Mesendoderm (in vitro differentiated cells): ENCODE measurements at regions not wholly inside any gene's neighbourhood (a gene's known extent, or its start where the extent isn't known, plus 50 kb on each side); places are given as distances from the start of the nearest gene placed in this dataset.

Experiments used
- DNase-seq: peaks from one replicate; pipeline ENCODE4 v3.0.0; 2013
- H2AK5ac ChIP-seq: 2 replicates; pipeline ENCODE4 v1.6.1; 2013; ENCODE audit warnings: low read length, inconsistent platforms
- H2BK120ac ChIP-seq: 2 replicates; pipeline ENCODE4 v1.6.1; 2013; ENCODE audit warnings: low read depth, mild to moderate bottlenecking, low read length, moderate library complexity, mixed read lengths
- H2BK15ac ChIP-seq: replicated peaks from 2 replicates; pipeline ENCODE4 v1.6.1; 2013; ENCODE audit warnings: low read depth, mild to moderate bottlenecking, moderate library complexity
- H2BK5ac ChIP-seq: 2 replicates; pipeline ENCODE4 v1.6.1; 2013; ENCODE audit warnings: low read length, inconsistent platforms
- H3K18ac ChIP-seq: 2 replicates; pipeline ENCODE4 v1.6.1; 2013; ENCODE audit warnings: mild to moderate bottlenecking, low read length, mixed read lengths
- H3K23ac ChIP-seq: one replicate; pipeline ENCODE4 v1.6.1; 2013; ENCODE audit warnings: low read length
- H3K27ac ChIP-seq: 2 replicates; pipeline ENCODE4 v1.5.1; 2013; ENCODE audit warnings: low read depth, mild to moderate bottlenecking, inconsistent platforms, low read length, moderate library complexity
- H3K27me3 ChIP-seq: 2 replicates; pipeline ENCODE4 v1.6.1; 2013; ENCODE audit warnings: low read length, control low read depth, mild to moderate bottlenecking, inconsistent platforms; ENCODE audit not compliant: insufficient read depth, poor library complexity
- H3K36me3 ChIP-seq: 2 replicates; pipeline ENCODE4 v1.6.1; 2013; ENCODE audit warnings: low read length, inconsistent platforms; ENCODE audit not compliant: control insufficient read depth, insufficient read depth
- H3K4ac ChIP-seq: one replicate; pipeline ENCODE4 v1.6.1; 2013; ENCODE audit warnings: low read depth, mild to moderate bottlenecking, low read length, moderate library complexity
- H3K4me1 ChIP-seq: 2 replicates; pipeline ENCODE4 v1.6.1; 2013; ENCODE audit warnings: low read depth, low read length, inconsistent platforms; ENCODE audit not compliant: control insufficient read depth
- H3K4me2 ChIP-seq: 2 replicates; pipeline ENCODE4 v1.6.1; 2013; ENCODE audit warnings: low read length
- H3K4me3 ChIP-seq: 2 replicates; pipeline ENCODE4 v1.5.1; 2013; ENCODE audit warnings: mild to moderate bottlenecking, low read length
- H3K56ac ChIP-seq: one replicate; pipeline ENCODE4 v1.6.1; 2013; ENCODE audit warnings: low read length
- H3K79me1 ChIP-seq: 2 replicates; pipeline ENCODE4 v1.6.1; 2013; ENCODE audit warnings: low read length, inconsistent platforms
- H3K79me2 ChIP-seq: 2 replicates; pipeline ENCODE4 v1.6.1; 2013; ENCODE audit warnings: mild to moderate bottlenecking, low read length; ENCODE audit not compliant: control insufficient read depth, insufficient read depth
- H3K9ac ChIP-seq: 2 replicates; pipeline ENCODE4 v1.6.1; 2013; ENCODE audit warnings: low read length, inconsistent platforms
- H4K5ac ChIP-seq: one replicate; pipeline ENCODE4 v1.6.1; 2013; ENCODE audit warnings: low read length
- H4K8ac ChIP-seq: one replicate; pipeline ENCODE4 v1.6.1; 2013; ENCODE audit warnings: low read depth, mild to moderate bottlenecking, control low read depth, low read length, moderate library complexity
- WGBS: extraction: QIAGEN DNeasy Blood & Tissue Kit; methylation state at CpG from one replicate; pipeline ENCODE4 v1.1.7; 2013; ENCODE audit warnings: low lambda C conversion rate, missing lambda C conversion rate; ENCODE audit not compliant: insufficient coverage; ENCODE audit errors: extremely low coverage; 5-methylcytosine and 5-hydroxymethylcytosine counted together

DNA sequence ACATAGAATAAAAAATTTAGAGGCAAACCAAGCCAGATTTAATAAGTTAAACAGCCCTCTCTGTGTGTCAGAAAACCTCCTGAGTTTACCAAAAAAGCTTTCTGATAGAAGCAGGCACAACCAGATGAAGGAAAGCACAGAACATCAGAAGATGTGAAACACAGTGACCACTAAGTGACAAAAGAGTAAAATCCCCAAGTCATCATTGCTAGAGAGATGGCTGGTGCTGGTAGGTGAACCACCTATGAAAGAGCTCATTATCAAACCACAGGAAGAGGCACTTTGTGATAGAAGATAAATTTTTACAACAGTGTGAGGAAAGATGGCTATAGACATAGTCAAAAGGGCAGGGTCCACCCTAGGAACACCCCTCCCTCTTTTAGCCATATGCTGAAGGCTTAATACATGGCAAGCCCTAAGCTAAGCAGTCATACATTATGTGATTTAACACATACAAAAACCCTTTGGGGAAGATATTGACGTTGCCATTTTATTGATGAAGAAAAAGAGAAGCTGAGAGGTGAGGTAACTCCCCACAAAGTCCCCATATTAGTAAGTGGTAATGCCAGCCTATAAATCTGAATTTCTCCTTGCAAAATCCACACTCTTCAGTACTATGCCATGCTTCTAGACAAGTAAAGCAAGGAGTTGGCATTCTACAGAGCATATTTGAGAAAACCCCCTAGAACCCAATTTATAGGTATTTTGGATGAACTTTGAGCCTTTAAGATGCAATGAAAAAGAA, 449.9 kb downstream of the LRIG3 start:
- Histone ChIP-seq H2BK15ac (no peak overlapping the region), H3K36me3 (no peaks in the 10 kb centered on the region), H4K5ac (no peak overlapping the region), H3K4ac (no peak overlapping the region), H3K79me1 (no peaks in the 10 kb centered on the region), H3K27ac (no peak overlapping the region), H2BK5ac (no peak overlapping the region), H3K23ac (no peak overlapping the region), H2AK5ac (no peak overlapping the region), H3K56ac (no peak overlapping the region), H3K4me2 (no peak overlapping the region), H3K4me3 (no peak overlapping the region), H3K4me1 (no peaks in the 10 kb centered on the region), H3K9ac (no peak overlapping the region), H3K27me3 (no peaks in the 10 kb centered on the region), H3K79me2 (no peaks in the 10 kb centered on the region), H3K18ac (no peak overlapping the region), H4K8ac (no peak overlapping the region), H2BK120ac (no peak overlapping the region)
- no CpG with 5 or more reads among the region's 1 CpG for WGBS
- DNase-seq = no peak

DNA sequence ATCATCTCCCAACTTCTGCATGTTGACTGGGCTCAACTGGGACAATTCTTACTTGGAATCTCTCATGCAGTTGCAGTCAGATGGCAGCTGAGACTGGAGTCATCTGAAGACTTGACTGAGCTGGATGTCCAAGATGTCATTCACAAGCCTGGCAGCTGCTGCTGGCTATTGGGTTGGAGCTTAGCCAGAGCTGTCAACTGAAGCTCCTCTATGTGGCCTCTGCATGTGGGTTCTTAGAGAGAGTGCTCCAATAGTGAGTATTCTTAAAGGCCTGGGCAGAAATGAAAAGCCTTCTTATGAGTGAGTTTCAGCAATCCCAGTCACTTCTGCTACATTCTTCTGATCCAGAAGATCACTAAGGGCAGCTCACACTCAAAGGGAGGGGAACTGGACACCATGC, 440.9 kb downstream of the LRIG3 start:
- no peaks in the 10 kb centered on the region for H3K79me1 ChIP-seq

DNA sequence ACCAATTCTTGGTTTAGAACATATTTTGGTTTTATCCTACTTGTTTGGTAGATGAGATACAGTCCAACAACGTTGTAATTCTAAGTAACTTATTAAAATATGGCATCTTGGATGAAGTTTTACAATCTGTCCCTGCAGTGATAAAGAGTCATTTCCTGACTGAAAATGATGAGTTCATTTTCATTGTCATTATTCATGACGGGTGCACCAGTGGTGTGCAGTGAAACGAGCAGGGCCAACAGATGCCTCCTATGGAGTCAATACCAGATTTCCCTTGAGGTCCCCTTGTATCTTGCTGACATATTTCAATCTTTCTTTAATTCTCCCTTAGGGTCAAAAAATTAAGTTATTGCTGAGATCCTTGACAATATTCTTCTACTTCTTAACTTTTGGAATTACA, 438.5 kb downstream of the LRIG3 start:
- Histone ChIP-seq H2BK5ac (no peak overlapping the region), H3K23ac (no peak overlapping the region), H3K79me2 (no peaks in the 10 kb centered on the region), H3K18ac (no peak overlapping the region), H3K4me1 (no peaks in the 10 kb centered on the region), H3K4me3 (no peak overlapping the region), H3K27me3 (no peaks in the 10 kb centered on the region), H3K4ac (no peak overlapping the region), H2BK15ac (no peak overlapping the region), H3K56ac (no peak overlapping the region), H3K79me1 (no peaks in the 10 kb centered on the region), H4K5ac (no peak overlapping the region), H2BK120ac (no peak overlapping the region), H3K27ac (no peak overlapping the region), H2AK5ac (no peak overlapping the region), H3K4me2 (no peak overlapping the region), H3K36me3 (no peaks in the 10 kb centered on the region), H4K8ac (no peak overlapping the region), H3K9ac (no peak overlapping the region)
- no CpG with 5 or more reads among the region's 3 CpGs for WGBS
- DNase-seq = no peak

More for the DNA sequence above, 440.9 kb downstream of the LRIG3 start:
- Histone ChIP-seq H3K27ac (no peak overlapping the region), H3K23ac (no peak overlapping the region), H3K56ac (no peak overlapping the region), H3K4me2 (no peak overlapping the region), H4K5ac (no peak overlapping the region), H2BK5ac (no peak overlapping the region), H3K9ac (no peak overlapping the region), H3K79me2 (no peaks in the 10 kb centered on the region), H3K18ac (no peak overlapping the region), H3K27me3 (no peaks in the 10 kb centered on the region), H2BK15ac (no peak overlapping the region), H2AK5ac (no peak overlapping the region), H3K36me3 (no peaks in the 10 kb centered on the region), H2BK120ac (no peak overlapping the region), H4K8ac (no peak overlapping the region), H3K4ac (no peak overlapping the region), H3K4me1 (no peaks in the 10 kb centered on the region), H3K4me3 (no peak overlapping the region)
- no peak for DNase-seq

DNA sequence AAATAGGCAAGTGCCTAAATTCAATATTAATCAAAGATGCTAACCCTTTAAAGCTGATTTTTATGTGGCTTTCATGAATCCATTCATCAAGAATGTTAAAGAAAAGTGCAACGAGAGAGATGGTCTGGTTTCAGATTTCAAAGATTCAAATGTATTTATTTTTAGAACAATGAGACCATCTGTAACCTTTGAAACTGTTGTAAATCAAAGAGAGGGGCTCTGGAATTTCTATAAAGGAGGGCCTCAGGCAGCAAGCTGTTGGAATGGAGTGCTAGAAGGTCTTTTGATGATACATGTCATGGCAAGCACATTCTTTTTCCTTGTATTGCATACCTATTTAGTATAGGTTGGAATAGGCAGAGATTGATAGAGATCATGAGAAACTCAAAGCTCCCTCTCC, 433.0 kb downstream of the LRIG3 start:
- Histone ChIP-seq H3K18ac (no peak overlapping the region), H3K23ac (no peak overlapping the region), H3K79me1 (no peaks in the 10 kb centered on the region), H3K56ac (no peak overlapping the region), H3K4me2 (no peak overlapping the region), H3K9ac (no peak overlapping the region), H2AK5ac (no peak overlapping the region), H3K79me2 (no peaks in the 10 kb centered on the region), H3K27me3 (no peaks in the 10 kb centered on the region), H2BK120ac (no peak overlapping the region), H2BK15ac (no peak overlapping the region), H3K4me1 (no peaks in the 10 kb centered on the region), H4K5ac (no peak overlapping the region), H3K4ac (no peak overlapping the region), H2BK5ac (no peak overlapping the region), H3K36me3 (no peaks in the 10 kb centered on the region), H3K27ac (no peak overlapping the region), H4K8ac (no peak overlapping the region), H3K4me3 (no peak overlapping the region)
- no peak for DNase-seq
- no CpG with 5 or more reads among the region's 1 CpG for WGBS

DNA sequence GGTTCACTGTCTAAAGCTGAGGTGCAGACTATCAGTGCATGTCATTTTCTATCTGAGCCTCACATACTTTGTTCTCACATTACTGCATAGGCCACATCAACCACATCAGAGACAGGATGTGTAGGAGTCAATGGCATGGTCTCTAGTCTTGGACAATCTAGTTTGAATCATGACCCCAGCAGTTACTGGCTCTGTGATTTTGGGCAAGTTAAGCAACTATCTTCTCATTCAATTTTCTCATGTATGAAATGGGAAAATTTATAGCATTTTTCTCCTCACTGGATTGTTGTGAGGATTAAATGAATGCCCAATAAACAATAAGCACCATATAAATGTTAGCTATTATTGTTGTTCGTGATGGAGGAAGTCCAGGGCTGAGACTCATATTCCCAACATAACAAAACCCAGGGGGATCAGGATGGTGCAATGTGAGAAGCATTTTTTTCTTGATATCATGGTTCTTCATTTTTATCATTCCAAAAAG, 432.6 kb downstream of the LRIG3 start:
- Histone ChIP-seq H3K4me1 (no peaks in the 10 kb centered on the region), H3K56ac (no peak overlapping the region), H2BK15ac (no peak overlapping the region), H3K27me3 (no peaks in the 10 kb centered on the region), H3K23ac (no peak overlapping the region), H4K8ac (no peak overlapping the region), H3K79me1 (no peaks in the 10 kb centered on the region), H3K4ac (no peak overlapping the region), H3K18ac (no peak overlapping the region), H3K36me3 (no peaks in the 10 kb centered on the region), H3K4me2 (no peak overlapping the region), H2AK5ac (no peak overlapping the region), H4K5ac (no peak overlapping the region), H2BK5ac (no peak overlapping the region), H3K27ac (no peak overlapping the region), H3K79me2 (no peaks in the 10 kb centered on the region), H3K4me3 (no peak overlapping the region), H3K9ac (no peak overlapping the region), H2BK120ac (no peak overlapping the region)
- WGBS = no CpG with 5 or more reads among the region's 1 CpG
- no peak for DNase-seq

DNA sequence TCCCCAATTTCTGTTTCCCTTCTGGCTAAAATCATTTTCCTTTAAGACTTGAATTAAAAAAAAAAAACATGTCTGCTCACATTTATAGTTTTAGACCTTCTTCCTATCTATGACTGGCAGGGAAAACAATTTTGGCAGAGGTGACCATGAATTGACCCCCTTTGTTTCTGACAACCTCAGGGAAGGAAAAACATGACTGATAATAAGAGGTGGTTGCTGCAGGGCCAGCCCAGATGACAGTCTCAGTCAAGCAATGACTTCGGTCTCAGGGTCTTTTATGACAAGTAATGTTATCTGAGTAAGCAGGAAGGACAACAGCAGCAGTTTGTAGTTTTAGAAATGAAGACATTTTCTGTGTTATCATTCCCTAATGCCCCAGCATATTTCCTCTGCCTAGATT, 430.9 kb downstream of the LRIG3 start:
- Histone ChIP-seq H3K79me2 (no peaks in the 10 kb centered on the region), H3K4me3 (no peak overlapping the region), H2BK120ac (no peak overlapping the region), H2BK15ac (no peak overlapping the region), H3K4ac (no peak overlapping the region), H3K79me1 (no peaks in the 10 kb centered on the region), H4K8ac (no peak overlapping the region), H3K27me3 (no peaks in the 10 kb centered on the region), H3K9ac (no peak overlapping the region), H3K27ac (no peak overlapping the region), H3K56ac (no peak overlapping the region), H3K36me3 (no peaks in the 10 kb centered on the region), H3K18ac (no peak overlapping the region), H4K5ac (no peak overlapping the region), H2BK5ac (no peak overlapping the region), H3K4me2 (no peak overlapping the region), H3K23ac (no peak overlapping the region), H3K4me1 (no peaks in the 10 kb centered on the region), H2AK5ac (no peak overlapping the region)
- DNase-seq = no peak
- no CpG with 5 or more reads among the region's 1 CpG for WGBS
